H1 (cell line): ENCODE measurements at regions not wholly inside any gene's neighbourhood (a gene's known extent, or its start where the extent isn't known, plus 50 kb on each side); places are given as distances from the start of the nearest gene placed in this dataset.

Experiments
- CTCF ChIA-PET: fragments of 300-600 bp; sonication (Branson Sonifier 250); formaldehyde crosslinking; loops from one replicate; lab custom pipeline; 2021; ENCODE audit not compliant: partially characterized antibody; lab: Charles Lee
- POLR2A ChIA-PET: fragments of 300-600 bp; sonication (Branson Sonifier 250); formaldehyde crosslinking; loops from one replicate; lab custom pipeline; 2021; ENCODE audit warnings: inconsistent platforms; ENCODE audit not compliant: partially characterized antibody; lab: Charles Lee
- DNase-seq, 2 experiments: peaks; one replicate each; pipeline versions ENCODE4 v3.0.0 to v3.0.0-alpha.2; 2010 to 2022; ENCODE audit warnings: low spot score in 2 of 2, low read depth in 1 of 2, mixed read lengths in 1 of 2
- FAIRE-seq: peaks from 2 replicates; lab custom pipeline; 2011; peaks lifted over from hg19 to GRCh38; lab: Jason Lieb, UNC
- H2AFZ ChIP-seq: 2 replicates; pipeline ENCODE4 v1.8.1; 2012; ENCODE audit warnings: low read length, inconsistent platforms
- H2AK5ac ChIP-seq: 2 replicates; pipeline ENCODE4 v1.6.1; 2013; ENCODE audit warnings: low read depth, low read length
- H2BK120ac ChIP-seq: replicated peaks from 2 replicates; pipeline ENCODE3; 2013; ENCODE audit warnings: low read depth, low read length, inconsistent platforms
- H2BK12ac ChIP-seq: 2 replicates; pipeline ENCODE4 v1.6.1; 2013; ENCODE audit warnings: low read depth, low read length
- H2BK15ac ChIP-seq: 2 replicates; pipeline ENCODE4 v1.6.1; 2013; ENCODE audit warnings: low read length
- H2BK20ac ChIP-seq: 2 replicates; pipeline ENCODE4 v1.6.1; 2013; ENCODE audit warnings: low read length
- H2BK5ac ChIP-seq: 2 replicates; pipeline ENCODE4 v1.6.1; 2013; ENCODE audit warnings: low read depth, low read length
- H3K14ac ChIP-seq: 2 replicates; pipeline ENCODE4 v1.6.1; 2013; ENCODE audit warnings: inconsistent platforms; ENCODE audit not compliant: insufficient read length
- H3K18ac ChIP-seq: 2 replicates; pipeline ENCODE4 v1.6.1; 2013; ENCODE audit warnings: low read length; ENCODE audit errors: extremely low read depth
- H3K23ac ChIP-seq: 2 replicates; pipeline ENCODE4 v1.6.1; 2013; ENCODE audit warnings: inconsistent platforms; ENCODE audit not compliant: insufficient read length
- H3K23me2 ChIP-seq: 2 replicates; pipeline ENCODE4 v1.6.1; 2013; ENCODE audit warnings: low read depth, low read length
- H3K27ac ChIP-seq: 2 replicates; pipeline ENCODE4 v1.6.1; 2011; ENCODE audit warnings: low read depth, low read length, inconsistent platforms
- H3K27me3 ChIP-seq, 4 experiments: replicated peaks in 1 of 4; 1 replicate in 1 of 4; 2 replicates in 3 of 4; pipeline versions ENCODE4 v1.6.1 to v1.8.1; 2011 to 2013; ENCODE audit warnings: low read length in 3 of 4, mild to moderate bottlenecking in 3 of 4, inconsistent platforms in 2 of 4, mixed read lengths in 2 of 4, moderate library complexity in 1 of 4; ENCODE audit not compliant: control insufficient read depth in 3 of 4, insufficient read depth in 3 of 4; ENCODE audit errors: extremely low read depth in 1 of 4
- H3K36me3 ChIP-seq, 4 experiments: 2 replicates each; pipeline versions ENCODE4 v1.6.1 to v1.8.1; 2011 to 2013; ENCODE audit warnings: mild to moderate bottlenecking in 4 of 4, low read length in 3 of 4, moderate library complexity in 2 of 4, control low read depth in 1 of 4, inconsistent platforms in 1 of 4; ENCODE audit not compliant: insufficient read depth in 4 of 4, control insufficient read depth in 2 of 4
- H3K4ac ChIP-seq: replicated peaks from 2 replicates; pipeline ENCODE3; 2013; ENCODE audit warnings: low read length, low read depth, mixed read lengths, inconsistent platforms; ENCODE audit not compliant: insufficient read length
- H3K4me1 ChIP-seq, 4 experiments: replicated peaks in 1 of 4; 1 replicate in 1 of 4; 2 replicates in 3 of 4; pipeline versions ENCODE4 v1.6.1 to v1.8.1; 2011 to 2013; ENCODE audit warnings: low read length in 3 of 4, inconsistent platforms in 2 of 4, mixed read lengths in 1 of 4; ENCODE audit not compliant: insufficient read depth in 4 of 4, control insufficient read depth in 3 of 4
- H3K4me2 ChIP-seq, 2 experiments: 2 replicates each; pipeline versions ENCODE4 v1.6.1 to v1.8.1; 2011 to 2013; ENCODE audit warnings: low read depth in 2 of 2, low read length in 2 of 2, control low read depth in 1 of 2, inconsistent platforms in 1 of 2, mild to moderate bottlenecking in 1 of 2; ENCODE audit not compliant: insufficient read depth in 1 of 2
- H3K4me3 ChIP-seq, 4 experiments: fragments of 200-600, 300-600 bp in 1 of 4; sonication (generic), shearing (Covaris generic), sonication (Bioruptor Twin) in 1 of 4; 2 replicates each; pipeline versions ENCODE4 v1.5.1 to v1.8.1; 2011 to 2016; ENCODE audit warnings: low read length in 4 of 4, low read depth in 3 of 4, control low read depth in 2 of 4, inconsistent platforms in 2 of 4, mild to moderate bottlenecking in 2 of 4, mixed read lengths in 1 of 4, moderate library complexity in 1 of 4; ENCODE audit not compliant: insufficient read depth in 2 of 4; ENCODE audit errors: extremely low read depth in 1 of 4
- H3K56ac ChIP-seq: replicated peaks from 2 replicates; pipeline ENCODE3; 2013; ENCODE audit warnings: low read depth, mild to moderate bottlenecking, mixed read lengths, low read length, inconsistent platforms; ENCODE audit not compliant: insufficient read length
- H3K79me1 ChIP-seq: 2 replicates; pipeline ENCODE4 v1.6.1; 2013; ENCODE audit warnings: low read depth, low read length, control low read depth
- H3K79me2 ChIP-seq, 2 experiments: 2 replicates each; pipeline versions ENCODE4 v1.6.1 to v1.8.1; 2012 to 2013; ENCODE audit warnings: low read length in 2 of 2, mild to moderate bottlenecking in 2 of 2, inconsistent platforms in 1 of 2; ENCODE audit not compliant: insufficient read depth in 2 of 2, control insufficient read depth in 1 of 2
- H3K9ac ChIP-seq, 4 experiments: replicated peaks in 1 of 4; 1 replicate in 1 of 4; 2 replicates in 3 of 4; pipeline versions ENCODE4 v1.6.1 to v1.8.1; 2011 to 2013; ENCODE audit warnings: low read depth in 3 of 4, low read length in 3 of 4, control low read depth in 2 of 4, mild to moderate bottlenecking in 2 of 4, moderate library complexity in 2 of 4, inconsistent platforms in 1 of 4; ENCODE audit errors: extremely low read depth in 1 of 4
- H3K9me3 ChIP-seq, 2 experiments: 2 replicates each; pipeline versions ENCODE4 v1.6.1 to v1.8.1; 2012 to 2013; ENCODE audit warnings: mild to moderate bottlenecking in 2 of 2, moderate library complexity in 2 of 2, control low read depth in 1 of 2, inconsistent platforms in 1 of 2, low read depth in 1 of 2, low read length in 1 of 2, mixed read lengths in 1 of 2; ENCODE audit not compliant: insufficient read depth in 2 of 2
- H4K20me1 ChIP-seq, 2 experiments: replicated peaks in 1 of 2; 2 replicates each; pipeline versions ENCODE3 to v1.8.1; 2011 to 2013; ENCODE audit warnings: inconsistent platforms in 2 of 2, low read length in 2 of 2, mild to moderate bottlenecking in 1 of 2; ENCODE audit not compliant: insufficient read depth in 2 of 2, control insufficient read depth in 1 of 2
- H4K5ac ChIP-seq: 2 replicates; pipeline ENCODE4 v1.6.1; 2013; ENCODE audit warnings: low read length, low read depth, mixed read lengths, inconsistent platforms; ENCODE audit not compliant: insufficient read length
- H4K8ac ChIP-seq: 2 replicates; pipeline ENCODE4 v1.8.0; 2013; ENCODE audit warnings: mild to moderate bottlenecking, moderate library complexity, low read length, inconsistent platforms; ENCODE audit not compliant: insufficient read depth; ENCODE audit errors: extremely low read depth
- H4K91ac ChIP-seq: replicated peaks from 2 replicates; pipeline ENCODE3; 2013; ENCODE audit warnings: low read length, mixed read lengths, inconsistent platforms; ENCODE audit not compliant: insufficient read length
- ASH2L ChIP-seq: fragments of 200-600, 300-600 bp; sonication (generic); IDR thresholded peaks from one replicate; pipeline ENCODE4 v1.7.1; 2017; ENCODE audit warnings: low read length
- ATF2 ChIP-seq: IDR thresholded peaks from 2 replicates; pipeline ENCODE4 v1.6.1; 2012; ENCODE audit warnings: low read length, inconsistent platforms
- BACH1 ChIP-seq: IDR thresholded peaks from 2 replicates; pipeline ENCODE4 v1.6.1; 2012; ENCODE audit warnings: low read length, improper control_type of control experiment
- BCL11A ChIP-seq, 2 experiments: IDR thresholded peaks; one replicate each; pipeline ENCODE4 v1.6.1; 2011; ENCODE audit warnings: low read depth in 2 of 2, low read length in 2 of 2, mild to moderate bottlenecking in 2 of 2
- CEBPB ChIP-seq: IDR thresholded peaks from 2 replicates; pipeline ENCODE4 v1.6.1; 2012; ENCODE audit warnings: low read depth, low read length
- EZH2 ChIP-seq: fragments of 200-600 bp; sonication (generic); IDR thresholded peaks from 2 replicates; pipeline ENCODE4 v1.7.1; 2012; ENCODE audit warnings: low read depth, mild to moderate bottlenecking, moderate library complexity, low read length, inconsistent platforms; ENCODE audit not compliant: severe bottlenecking
- JUND ChIP-seq: IDR thresholded peaks from 2 replicates; pipeline ENCODE4 v1.6.1; 2011; ENCODE audit warnings: mild to moderate bottlenecking, improper control_type of control experiment, low read length
- KDM1A ChIP-seq: fragments of 200-600, 300-600 bp; sonication (generic); IDR thresholded peaks from 2 replicates; pipeline ENCODE4 v1.7.1; 2016; ENCODE audit warnings: mild to moderate bottlenecking, low read length, borderline replicate concordance
- NRF1 ChIP-seq: IDR thresholded peaks from 2 replicates; pipeline ENCODE4 v1.6.1; 2011; ENCODE audit warnings: mild to moderate bottlenecking, low read depth, low read length, improper control_type of control experiment
- RBBP5 ChIP-seq: IDR thresholded peaks from 2 replicates; pipeline ENCODE4 v1.7.1; 2012; ENCODE audit warnings: low read depth, mild to moderate bottlenecking, inconsistent platforms, low read length, moderate library complexity, borderline replicate concordance
- SP1 ChIP-seq: IDR thresholded peaks from 2 replicates; pipeline ENCODE4 v1.6.1; 2011; ENCODE audit warnings: low read depth, low read length
- SP4 ChIP-seq: IDR thresholded peaks from 2 replicates; pipeline ENCODE4 v1.6.1; 2012; ENCODE audit warnings: low read length, inconsistent platforms
- SRF ChIP-seq: IDR thresholded peaks from 2 replicates; pipeline ENCODE4 v1.6.1; 2011; ENCODE audit warnings: mild to moderate bottlenecking, low read depth, low read length, moderate library complexity
- TAF1 ChIP-seq: IDR thresholded peaks from 2 replicates; pipeline ENCODE4 v1.6.1; 2011; ENCODE audit warnings: mild to moderate bottlenecking, low read depth, low read length
- ZNF274 ChIP-seq: IDR thresholded peaks from 2 replicates; pipeline ENCODE4 v1.7.0; 2012; ENCODE audit warnings: low read length, borderline replicate concordance; ENCODE audit errors: extremely low read depth
- WGBS, 2 experiments: shearing (Covaris generic) in 1 of 2; methylation state at CpG; one replicate each; pipeline versions ENCODE4 v1.1.6 to v1.1.7; 2013 to 2015; ENCODE audit warnings: low lambda C conversion rate in 2 of 2, mixed read lengths in 2 of 2, inconsistent platforms in 1 of 2, low coverage in 1 of 2, missing lambda C conversion rate in 1 of 2; ENCODE audit not compliant: insufficient replicate concordance in 2 of 2, insufficient coverage in 1 of 2, insufficient read length in 1 of 2; ENCODE audit errors: extremely low coverage in 1 of 2, missing lambda C conversion rate in 1 of 2; 5-methylcytosine and 5-hydroxymethylcytosine counted together

GRCh38 chr5:32845171-32845570 is 134.1 kb downstream of the NPR3 start:
- H2BK120ac ChIP-seq, result no peak overlapping the region
- FAIRE-seq (no peak), DNase-seq (no peak)
- no peaks in the 10 kb centered on the region for H3K36me3 ChIP-seq
- no peak overlapping the region for H3K18ac ChIP-seq
- 94% methylated on average over 3 of the region's 3 CpGs; no CpG with 5 or more reads in 1 of the 2 experiments for WGBS, 2 experiments
- no peaks in the 10 kb centered on the region for H3K4me1 ChIP-seq
- H2BK15ac ChIP-seq, result no peak overlapping the region
- ChIA-PET POLR2A (no interaction called here), CTCF (interaction anchor here (2.0 kb wide), 1 partner anchor 71 kb away, joined by 5 read pairs; no protein-coding TSS in a partner anchor)
- H3K4me2 ChIP-seq, result no peak overlapping the region
- no peak overlapping the region for H2BK12ac ChIP-seq
- no peak overlapping the region for H4K5ac ChIP-seq
- H3K23ac ChIP-seq, result no peak overlapping the region
- H3K9ac ChIP-seq, result no peak overlapping the region
- no peak overlapping the region for H2AFZ ChIP-seq
- no peak overlapping the region for H4K91ac ChIP-seq
- H3K27me3 ChIP-seq, result peaks cover 0 to 1% (median 0%) of the 10 kb centered on the region in 4 experiments; a peak in 1 of 7 replicates
- no peak overlapping the region for H2BK20ac ChIP-seq
- no peak overlapping the region for H3K14ac ChIP-seq
- H3K23me2 ChIP-seq, result no peaks in the 10 kb centered on the region; the same call in 1 of the 2 replicates
- H3K79me2 ChIP-seq, result no peaks in the 10 kb centered on the region
- H3K79me1 ChIP-seq, result no peaks in the 10 kb centered on the region
- H3K27ac ChIP-seq, result no peak overlapping the region
- no peak overlapping the region for H3K4me3 ChIP-seq
- H3K4ac ChIP-seq, result no peak overlapping the region
- H3K56ac ChIP-seq, result no peak overlapping the region
- no peak overlapping the region for H4K8ac ChIP-seq
- no peak overlapping the region for H2BK5ac ChIP-seq
- H4K20me1 ChIP-seq, result no peaks in the 10 kb centered on the region
- no peak overlapping the region for H2AK5ac ChIP-seq
- no peaks in the 10 kb centered on the region for H3K9me3 ChIP-seq
- TF ChIP-seq NRF1 (no peak), RBBP5 (no peak), JUND (no peak), BCL11A (IDR thresholded peaks at IDR 0.05; ENCODE audit: low read depth in 2 of 2, low read length in 2 of 2) (no peak), ASH2L (no peak), ZNF274 (no peak), SRF (no peak), EZH2 (no peak), BACH1 (no peak), SP4 (no peak), SP1 (no peak), KDM1A (no peak), ATF2 (no peak), CEBPB (no peak), TAF1 (no peak)
